ENCODE measurements at regions not wholly inside any gene's neighbourhood (a gene's known extent, or its start where the extent isn't known, plus 50 kb on each side); places are given as distances from the start of the nearest gene placed in this dataset.

GRCh38 chr13:109897988-109898624 lies 111.7 kb upstream of the IRS2 start:
- Histone ChIP-seq H3K9me3 (replicated peaks; ENCODE audit: control insufficient read depth, insufficient read depth, low read depth, low read length) (no peaks in the 10 kb centered on the region), H3K9me1 (ENCODE audit: control insufficient read depth, insufficient read depth, low read length) (no peaks in the 10 kb centered on the region), H3K27me3 (ENCODE audit: control insufficient read depth in 2 of 2, insufficient read depth in 2 of 2, low read length in 2 of 2) (no peaks in the 10 kb centered on the region), H3K36me3 (ENCODE audit: control insufficient read depth, insufficient read depth, low read length) (no peaks in the 10 kb centered on the region), H3K27ac (ENCODE audit: extremely low read depth, low read depth, low read length) (no peak overlapping the region), H3K9ac (ENCODE audit: insufficient read depth in 1 of 2, low read depth in 2 of 2, low read length in 2 of 2) (no peak overlapping the region), H3K4me3 (no peak overlapping the region), H4K20me1 (replicated peaks; ENCODE audit: control insufficient read depth, insufficient read depth, low read length) (no peaks in the 10 kb centered on the region), H3K4me2 (ENCODE audit: insufficient read depth, low read length) (no peak overlapping the region), H3K4me1 (replicated peaks in 1 of 2; ENCODE audit: control insufficient read depth in 2 of 2, insufficient read depth in 2 of 2, low read length in 2 of 2) (no peaks in the 10 kb centered on the region), H2AFZ (ENCODE audit: low read depth, low read length) (no peak overlapping the region), H3K79me2 (ENCODE audit: control insufficient read depth, insufficient read depth, low read length) (no peaks in the 10 kb centered on the region)
- no TSS peak for BruUV-seq (replicated peaks)
- DNase-seq (ENCODE audit: extremely low read depth in 1 of 4, low spot score in 3 of 4) (no peak), FAIRE-seq (no peak), ATAC-seq (no peak)
- WGBS (ENCODE audit: insufficient coverage, low coverage, missing lambda C conversion rate) = 1% methylated on average over 5 of the region's 5 CpGs
- no peak for TF ChIP-seq HES1 (IDR thresholded peaks at IDR 0.05; ENCODE audit: low read depth)
- no peak for TF ChIP-seq ZNF778 (CRISPR knock-in tag; IDR thresholded peaks at IDR 0.05)
- TF ChIP-seq ZFX (CRISPR knock-in tag; IDR thresholded peaks at IDR 0.05) = no peak
- no peak for TF ChIP-seq MAFG (tag; conservative IDR thresholded peaks at IDR 0.05)
- no peak for TF ChIP-seq MYBL2 (IDR thresholded peaks at IDR 0.05; ENCODE audit: low read depth)
- TF ChIP-seq MYBL2 (CRISPR knock-in tag; IDR thresholded peaks at IDR 0.05; ENCODE audit: borderline replicate concordance) = no peak
- no peak for TF ChIP-seq KAT2B (IDR thresholded peaks at IDR 0.05; ENCODE audit: low read depth, low read length)
- no peak for TF ChIP-seq RCOR1 (IDR thresholded peaks at IDR 0.05; ENCODE audit: borderline replicate concordance in 1 of 2, low read depth in 2 of 2, low read length in 2 of 2)
- no peak for TF ChIP-seq IRF2 (CRISPR knock-in tag; IDR thresholded peaks at IDR 0.05)
- TF ChIP-seq NR2C1 (IDR thresholded peaks at IDR 0.05) = no peak
- no peak for TF ChIP-seq NR2C1 (tag; IDR thresholded peaks at IDR 0.05)
- ChIA-PET CTCF (ENCODE audit: low intra/inter-chr PET ratio) (no interaction called here), POLR2A (no interaction called here)
- intact Hi-C loops (cut with micrococcal nuclease) = no loop called here
- in situ Hi-C loops (cut with MboI) = no loop called here
